ENCODE measurements at regions not wholly inside any gene's neighbourhood (a gene's known extent, or its start where the extent isn't known, plus 50 kb on each side); places are given as distances from the start of the nearest gene placed in this dataset.

GRCh38 chr13:58329746-58330145 is 698.2 kb downstream of the PCDH17 start:
- H2AFZ ChIP-seq (ENCODE audit: low read length), result no peak overlapping the region

More at GRCh38 chr13:58329746-58330145, 698.2 kb downstream of the PCDH17 start:
- no peaks in the 10 kb centered on the region for H4K20me1 ChIP-seq (ENCODE audit: control insufficient read depth, insufficient read depth, insufficient read length)
- Mint-ChIP-seq H3K27me3 (ENCODE audit: low read depth) (no peaks in the 10 kb centered on the region), H3K9me3 (no peaks in the 10 kb centered on the region), H3K4me3 (no peak overlapping the region), H3K36me3 (ENCODE audit: insufficient read depth in 1 of 3, low read depth in 3 of 3) (no peaks in the 10 kb centered on the region), H3K4me1 (no peaks in the 10 kb centered on the region), H3K27ac (no peak overlapping the region)
- no peak overlapping the region for H3K56ac ChIP-seq (ENCODE audit: insufficient read length, low read depth, low read length)
- H3K79me1 ChIP-seq (ENCODE audit: insufficient read depth, low read depth, low read length, poor library complexity, severe bottlenecking), result no peaks in the 10 kb centered on the region
- no peak overlapping the region for H2BK12ac ChIP-seq (ENCODE audit: insufficient read length, low read depth, low read length)
- TF ChIP-seq CTCF (conservative IDR thresholded peaks at IDR 0.05), result no peak
- no peak overlapping the region for H3K4ac ChIP-seq (ENCODE audit: low read depth, low read length)
- no peak overlapping the region for H3K14ac ChIP-seq (ENCODE audit: insufficient read depth, low read length)
- no peak overlapping the region for H4K91ac ChIP-seq (ENCODE audit: insufficient read length, low read depth, low read length)
- no peak overlapping the region for H2BK15ac ChIP-seq (ENCODE audit: low read depth, low read length)
- no CpG with 5 or more reads among the region's 5 CpGs for WGBS (ENCODE audit: extremely low coverage, insufficient read length, low lambda C conversion rate)
- no peaks in the 10 kb centered on the region for H3K79me2 ChIP-seq (ENCODE audit: insufficient read depth, low read length)
- H4K8ac ChIP-seq (replicated peaks; ENCODE audit: insufficient read length, low read depth, low read length), result no peak overlapping the region
- H3K23me2 ChIP-seq (ENCODE audit: insufficient read length, low read depth, low read length, poor library complexity, severe bottlenecking), result no peaks in the 10 kb centered on the region
- H2BK120ac ChIP-seq (ENCODE audit: low read depth, low read length, poor library complexity, severe bottlenecking), result no peak overlapping the region
- H3K27ac ChIP-seq (ENCODE audit: insufficient read length, low read depth, low read length), result no peak overlapping the region
- H4K5ac ChIP-seq (ENCODE audit: insufficient read length, low read depth, low read length), result no peak overlapping the region
- no peak overlapping the region for H3T11ph ChIP-seq (ENCODE audit: low read length)
- no peaks in the 10 kb centered on the region for H3K9me3 ChIP-seq (ENCODE audit: control insufficient read depth, low read depth, low read length)
- no peak overlapping the region for H2BK5ac ChIP-seq (ENCODE audit: insufficient read length, low read length)
- no peak overlapping the region for H3K9ac ChIP-seq (ENCODE audit: extremely low read depth, insufficient read length, low read length)
- H2BK20ac ChIP-seq (ENCODE audit: low read depth, low read length, poor library complexity, severe bottlenecking), result no peak overlapping the region
- no peak for DNase-seq
- no peak overlapping the region for H2AK5ac ChIP-seq (ENCODE audit: insufficient read length, low read length)
- no peaks in the 10 kb centered on the region for H3K4me1 ChIP-seq (ENCODE audit: insufficient read depth, low read length)
- no peaks in the 10 kb centered on the region for H3K27me3 ChIP-seq (ENCODE audit: insufficient read depth, low read length)
- H3K23ac ChIP-seq (ENCODE audit: insufficient read length, low read depth, low read length), result no peak overlapping the region
- H3K4me2 ChIP-seq (ENCODE audit: insufficient read depth, insufficient read length, low read length), result no peak overlapping the region
- H3K18ac ChIP-seq (ENCODE audit: insufficient read length, low read depth, low read length), result no peak overlapping the region
